AG09319 (cell line): ENCODE measurements at regions not wholly inside any gene's neighbourhood (a gene's known extent, or its start where the extent isn't known, plus 50 kb on each side); places are given as distances from the start of the nearest gene placed in this dataset.
"Not testable (repeated sequence)": the region's sequence is repeated elsewhere in the genome, so short reads cannot be mapped to it uniquely, and the experiment has no call there.

Experiments
- DNase-seq: peaks from one replicate; pipeline ENCODE4 v3.0.0-alpha.2; 2010; ENCODE audit warnings: low read depth; ENCODE audit errors: extremely low read depth
- TF ChIP-seq, protein P1 (sequence below): IDR thresholded peaks from 2 replicates; pipeline ENCODE4 v1.5.1; 2011; ENCODE audit warnings: low read depth, mild to moderate bottlenecking, inconsistent platforms, low read length, moderate library complexity

DNA sequence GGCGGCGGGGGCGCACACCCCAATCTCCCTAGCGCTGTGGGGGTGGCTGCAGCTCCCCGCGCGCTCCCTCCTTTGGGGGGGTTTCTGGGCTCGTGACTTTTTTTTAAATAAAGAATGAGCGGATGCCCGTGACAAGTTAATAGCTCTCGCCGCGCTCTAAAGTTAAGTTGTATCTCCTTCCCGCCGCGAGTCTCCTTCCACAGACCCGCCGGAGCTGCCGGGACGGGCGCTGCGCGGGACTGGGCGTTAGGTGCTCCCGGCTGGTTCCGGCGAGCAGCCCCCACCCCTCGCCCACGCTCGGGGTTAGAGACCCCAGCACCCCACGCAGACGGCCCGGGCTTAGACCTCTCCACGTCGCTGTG lies 82.6 kb upstream of the HMGA2 start:
- no peak for DNase-seq
- TF ChIP-seq, protein P1, sequence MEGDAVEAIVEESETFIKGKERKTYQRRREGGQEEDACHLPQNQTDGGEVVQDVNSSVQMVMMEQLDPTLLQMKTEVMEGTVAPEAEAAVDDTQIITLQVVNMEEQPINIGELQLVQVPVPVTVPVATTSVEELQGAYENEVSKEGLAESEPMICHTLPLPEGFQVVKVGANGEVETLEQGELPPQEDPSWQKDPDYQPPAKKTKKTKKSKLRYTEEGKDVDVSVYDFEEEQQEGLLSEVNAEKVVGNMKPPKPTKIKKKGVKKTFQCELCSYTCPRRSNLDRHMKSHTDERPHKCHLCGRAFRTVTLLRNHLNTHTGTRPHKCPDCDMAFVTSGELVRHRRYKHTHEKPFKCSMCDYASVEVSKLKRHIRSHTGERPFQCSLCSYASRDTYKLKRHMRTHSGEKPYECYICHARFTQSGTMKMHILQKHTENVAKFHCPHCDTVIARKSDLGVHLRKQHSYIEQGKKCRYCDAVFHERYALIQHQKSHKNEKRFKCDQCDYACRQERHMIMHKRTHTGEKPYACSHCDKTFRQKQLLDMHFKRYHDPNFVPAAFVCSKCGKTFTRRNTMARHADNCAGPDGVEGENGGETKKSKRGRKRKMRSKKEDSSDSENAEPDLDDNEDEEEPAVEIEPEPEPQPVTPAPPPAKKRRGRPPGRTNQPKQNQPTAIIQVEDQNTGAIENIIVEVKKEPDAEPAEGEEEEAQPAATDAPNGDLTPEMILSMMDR, result no peak

DNA sequence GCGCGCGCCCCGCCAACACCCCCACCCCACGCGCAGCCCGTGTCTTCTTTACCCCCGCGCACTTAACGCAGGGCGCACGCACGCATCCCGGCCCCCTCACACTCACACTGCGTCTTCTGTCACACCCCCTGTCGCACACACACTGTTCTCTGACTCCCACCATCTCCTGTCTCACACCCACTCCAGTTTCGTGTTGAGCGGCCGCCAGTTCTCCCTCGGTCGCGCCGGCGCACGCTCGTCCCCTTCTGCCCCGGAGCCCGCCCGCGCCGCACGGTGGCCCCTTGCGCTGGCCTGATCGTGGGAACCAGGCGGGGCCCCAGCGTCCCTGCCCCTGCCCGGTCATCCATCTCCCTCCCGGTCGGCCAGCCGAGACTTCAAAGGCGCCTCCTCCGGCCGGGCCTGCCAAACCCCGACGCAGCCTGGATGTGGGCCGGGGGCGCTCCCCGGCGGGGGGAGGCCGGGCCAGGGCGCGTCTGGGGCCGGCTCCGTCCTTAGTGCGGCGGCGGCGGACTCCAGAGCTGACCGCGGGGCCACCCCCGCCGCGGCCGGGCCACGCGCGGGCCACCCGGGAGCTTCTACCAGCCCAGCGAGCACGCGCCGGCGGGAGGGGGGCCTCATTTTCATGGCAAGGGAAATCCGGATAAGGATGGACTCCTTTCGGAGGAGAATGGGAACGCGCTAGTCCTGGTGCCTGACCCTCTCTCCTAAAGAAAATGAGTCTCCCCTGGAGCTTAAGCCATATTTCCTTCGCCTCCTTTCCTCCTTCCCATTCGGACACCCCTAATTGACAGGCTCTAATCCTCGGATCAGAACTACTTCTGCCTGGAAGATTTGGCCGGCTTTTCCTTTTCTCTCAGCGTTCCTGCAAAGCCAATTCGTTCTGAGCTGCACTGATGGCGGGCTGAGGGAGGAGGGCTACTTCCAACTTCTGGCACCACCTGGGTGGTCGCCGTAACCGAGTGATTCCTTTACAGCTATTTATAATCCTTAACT lies 82.0 kb upstream of the HMGA2 start:
- no peak for DNase-seq
- TF ChIP-seq, protein P1, result no peak

DNA sequence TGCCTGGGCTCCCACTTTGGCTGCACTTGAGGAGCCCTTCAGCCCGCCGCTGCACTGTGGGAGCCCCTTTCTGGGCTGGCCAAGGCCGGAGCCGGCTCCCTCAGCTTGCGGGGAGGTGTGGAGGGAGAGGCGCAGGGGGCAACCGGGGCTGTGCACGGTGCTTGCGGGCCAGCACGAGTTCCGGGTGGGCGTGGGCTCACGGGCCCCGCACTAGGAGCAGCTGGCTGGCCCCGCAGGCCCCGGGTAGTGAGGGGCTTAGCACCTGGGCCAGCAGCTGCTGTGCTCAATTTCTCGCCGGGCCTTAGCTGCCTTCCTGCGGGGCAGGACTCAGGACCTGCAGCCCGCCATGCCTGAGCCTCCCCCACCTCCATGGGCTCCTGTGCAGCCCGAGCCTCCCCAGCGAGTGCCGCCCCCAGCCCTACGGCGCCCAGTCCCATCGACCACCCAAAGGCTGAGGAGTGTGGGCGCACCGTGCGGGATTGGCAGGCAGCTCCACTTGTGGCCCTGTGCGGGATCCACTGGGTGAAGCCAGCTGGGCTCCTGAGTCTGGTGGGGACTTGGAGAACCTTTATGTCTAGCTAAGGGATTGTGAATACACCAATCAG lies 79.9 kb upstream of the HMGA2 start:
- DNase-seq, result not testable (repeated sequence)

DNA sequence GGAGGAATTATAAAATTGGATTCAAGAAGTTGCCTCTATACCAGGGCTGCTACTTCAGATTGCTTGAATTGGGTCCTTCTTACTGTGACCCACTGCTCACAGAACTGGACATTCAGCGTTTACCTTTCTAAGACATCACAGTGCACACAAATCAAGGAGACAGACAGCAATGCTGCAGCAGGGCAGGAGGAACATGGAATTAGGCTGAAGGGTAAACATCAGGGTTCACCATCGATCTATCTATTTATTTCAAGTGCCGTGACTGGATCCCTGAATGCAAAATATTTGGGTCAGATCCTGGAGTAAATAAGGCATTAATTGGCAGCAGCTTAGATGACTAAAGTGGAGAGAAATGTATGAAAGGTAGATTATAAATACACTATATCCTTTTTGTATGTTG lies 76.9 kb upstream of the HMGA2 start:
- no peak for DNase-seq
- TF ChIP-seq, protein P1, result no peak

DNA sequence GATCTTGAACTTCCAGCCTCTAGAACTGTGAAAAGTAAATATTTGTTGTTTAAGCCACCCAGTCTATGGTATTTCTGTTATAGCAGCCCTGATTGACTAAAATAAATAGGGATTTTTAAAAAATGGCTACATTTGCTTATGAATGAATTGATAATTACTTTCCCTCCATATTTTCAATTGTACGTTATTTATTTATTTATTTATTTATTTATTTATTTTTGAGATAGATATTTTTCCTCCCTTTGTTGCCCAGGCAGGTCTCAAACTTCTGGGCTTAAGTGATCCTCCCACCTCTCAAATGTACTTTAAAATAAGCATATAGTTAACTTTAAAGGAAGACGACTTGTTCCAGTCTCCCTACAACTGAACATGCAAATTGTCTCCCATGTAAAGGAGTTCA lies 76.0 kb upstream of the HMGA2 start:
- TF ChIP-seq, protein P1, result no peak
- DNase-seq, result no peak

DNA sequence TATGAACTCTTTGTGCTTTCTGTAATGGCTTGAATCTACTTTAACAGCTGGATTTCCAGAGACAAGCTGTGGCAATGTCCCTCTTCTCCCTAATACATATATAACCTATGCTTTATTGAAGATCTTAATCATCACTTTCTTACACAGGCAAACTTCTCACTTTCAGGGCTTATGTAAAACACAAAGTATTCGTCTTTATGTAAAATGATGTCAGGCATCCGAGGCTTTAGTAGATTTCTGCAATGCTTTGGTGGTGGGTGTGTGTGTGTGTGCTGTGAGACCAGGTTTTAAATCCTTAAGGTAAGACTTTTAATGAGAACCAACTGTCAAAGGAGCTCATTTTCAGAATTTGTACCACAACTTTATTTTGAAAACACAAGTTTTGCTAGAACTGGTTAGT lies 70.0 kb upstream of the HMGA2 start:
- TF ChIP-seq, protein P1, result no peak
- DNase-seq, result no peak

DNA sequence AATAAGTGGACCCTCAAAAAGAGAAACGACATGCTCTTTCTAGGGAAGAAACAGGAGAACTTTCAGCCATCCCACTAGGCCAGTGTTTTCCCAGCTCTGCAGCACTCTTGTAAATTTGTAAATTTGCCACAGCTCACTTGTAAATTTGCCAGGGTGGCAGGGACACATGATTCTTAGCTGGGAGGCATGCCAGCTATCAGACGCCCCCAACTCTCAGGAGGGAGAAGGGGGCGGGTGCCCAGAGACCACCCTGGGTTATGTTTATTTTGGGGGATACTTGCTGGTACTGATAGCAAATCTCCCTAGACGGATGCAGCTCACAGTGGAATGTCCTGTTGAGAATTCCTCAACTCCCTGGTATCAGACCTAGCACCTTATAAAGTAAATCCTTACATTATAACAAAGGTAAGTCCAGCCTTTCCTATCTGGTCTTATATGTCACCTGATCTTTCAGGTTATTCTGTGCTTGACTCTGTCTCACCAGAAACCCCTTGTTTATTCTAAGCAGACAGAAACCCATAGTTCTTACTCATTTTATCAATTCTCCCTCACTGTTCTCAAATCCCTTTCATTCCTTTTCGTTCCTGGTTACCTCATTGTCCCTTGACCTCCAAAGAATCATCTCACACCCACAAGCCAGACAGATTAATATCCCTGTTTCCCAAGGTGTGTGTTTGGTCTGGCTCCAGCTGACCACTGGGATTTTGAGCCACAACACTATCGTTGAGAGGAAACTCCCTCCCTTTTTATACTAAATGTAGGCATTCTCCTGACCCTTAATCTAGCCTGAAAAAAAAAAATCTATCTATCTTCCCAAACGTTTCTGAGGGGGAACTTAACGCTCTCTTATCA lies 69.3 kb upstream of the HMGA2 start:
- TF ChIP-seq, protein P1, result no peak
- DNase-seq, result no peak
